ENCODE measurements at regions not wholly inside any gene's neighbourhood (a gene's known extent, or its start where the extent isn't known, plus 50 kb on each side); places are given as distances from the start of the nearest gene placed in this dataset.

GRCh38 chr4:4594285-4594920 lies 52.6 kb upstream of the STX18 start:
- DNase-seq = no peak

- no peak for DNase-seq
These were observed 51.9 kb upstream of the STX18 start for GRCh38 chr4:4593596-4594284.

GRCh38 chr4:4592414-4592813 lies 50.6 kb upstream of the STX18 start:
- DNase-seq = no peak
